Neural progenitor cell (in vitro differentiated cells): ENCODE measurements at regions not wholly inside any gene's neighbourhood (a gene's known extent, or its start where the extent isn't known, plus 50 kb on each side); places are given as distances from the start of the nearest gene placed in this dataset.

Source experiments
- EZH2 ChIP-seq: fragments of 200-600 bp; sonication (generic); IDR thresholded peaks from 2 replicates; pipeline ENCODE4 v1.6.1; 2017; ENCODE audit warnings: antibody characterized with exemption, mild to moderate bottlenecking, moderate library complexity
- EZH2phosphoT487 ChIP-seq: fragments of 200-600 bp; sonication (generic); IDR thresholded peaks from 2 replicates; pipeline ENCODE4 v1.6.1; 2017; ENCODE audit warnings: antibody characterized with exemption
- TF ChIP-seq, protein P1 (sequence below): fragments of 200-600 bp; sonication (generic); IDR thresholded peaks from 2 replicates; pipeline ENCODE4 v1.5.1; 2017; ENCODE audit warnings: antibody characterized with exemption, mild to moderate bottlenecking

DNA sequence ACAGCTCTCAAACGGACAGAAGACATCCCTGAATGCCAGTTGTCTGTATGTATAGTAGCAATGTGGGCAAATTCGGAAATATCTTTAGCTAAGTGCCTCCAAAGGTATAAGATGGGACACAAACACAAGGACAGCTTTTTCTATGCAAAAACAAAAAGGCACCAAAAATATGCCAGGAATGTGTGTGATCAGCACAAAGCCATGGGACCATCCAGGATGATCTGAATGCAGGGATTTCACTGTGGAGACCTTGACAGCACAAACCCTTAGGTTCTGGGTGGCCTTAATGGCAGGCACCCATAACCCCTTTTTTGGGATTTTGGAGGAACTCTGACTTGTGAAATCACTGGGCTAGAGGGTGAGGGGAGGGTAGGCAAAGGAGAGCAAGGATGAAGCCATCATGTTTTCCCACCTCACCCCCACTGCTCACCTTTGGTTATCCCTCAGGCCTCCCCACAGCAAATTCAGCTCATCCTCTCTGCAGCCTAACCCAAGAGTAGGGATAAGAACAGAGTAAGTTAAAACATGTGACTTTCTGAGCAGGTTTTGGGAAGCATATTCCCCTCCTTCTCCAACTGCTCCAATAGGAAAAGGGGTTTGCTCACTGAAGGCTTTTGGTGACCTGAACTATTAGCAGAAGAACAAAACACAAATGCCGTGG, 154.6 kb downstream of the SNX19 start:
- TF ChIP-seq, protein P1, sequence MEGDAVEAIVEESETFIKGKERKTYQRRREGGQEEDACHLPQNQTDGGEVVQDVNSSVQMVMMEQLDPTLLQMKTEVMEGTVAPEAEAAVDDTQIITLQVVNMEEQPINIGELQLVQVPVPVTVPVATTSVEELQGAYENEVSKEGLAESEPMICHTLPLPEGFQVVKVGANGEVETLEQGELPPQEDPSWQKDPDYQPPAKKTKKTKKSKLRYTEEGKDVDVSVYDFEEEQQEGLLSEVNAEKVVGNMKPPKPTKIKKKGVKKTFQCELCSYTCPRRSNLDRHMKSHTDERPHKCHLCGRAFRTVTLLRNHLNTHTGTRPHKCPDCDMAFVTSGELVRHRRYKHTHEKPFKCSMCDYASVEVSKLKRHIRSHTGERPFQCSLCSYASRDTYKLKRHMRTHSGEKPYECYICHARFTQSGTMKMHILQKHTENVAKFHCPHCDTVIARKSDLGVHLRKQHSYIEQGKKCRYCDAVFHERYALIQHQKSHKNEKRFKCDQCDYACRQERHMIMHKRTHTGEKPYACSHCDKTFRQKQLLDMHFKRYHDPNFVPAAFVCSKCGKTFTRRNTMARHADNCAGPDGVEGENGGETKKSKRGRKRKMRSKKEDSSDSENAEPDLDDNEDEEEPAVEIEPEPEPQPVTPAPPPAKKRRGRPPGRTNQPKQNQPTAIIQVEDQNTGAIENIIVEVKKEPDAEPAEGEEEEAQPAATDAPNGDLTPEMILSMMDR = no peak
- no peak for TF ChIP-seq EZH2phosphoT487
- TF ChIP-seq EZH2 = no peak
